HepG2 (cell line): ENCODE measurements at regions not wholly inside any gene's neighbourhood (a gene's known extent, or its start where the extent isn't known, plus 50 kb on each side); places are given as distances from the start of the nearest gene placed in this dataset.

Experiments
- MBD4 ChIP-seq: IDR thresholded peaks from 2 replicates; pipeline ENCODE4 v1.6.1; 2012; ENCODE audit warnings: low read length, inconsistent platforms, borderline replicate concordance
- ZNF556 ChIP-seq: sonication (generic); formaldehyde crosslinking; IDR thresholded peaks from 2 replicates; pipeline ENCODE4 v1.4.0; 2020; ENCODE audit warnings: mild to moderate bottlenecking, missing genetic modification reagents, borderline replicate concordance
- TF ChIP-seq, protein P1 (sequence below): sonication (generic); formaldehyde crosslinking; IDR thresholded peaks from 2 replicates; pipeline ENCODE4 v1.5.1; 2020; ENCODE audit warnings: missing genetic modification reagents, mild to moderate bottlenecking, borderline replicate concordance

DNA sequence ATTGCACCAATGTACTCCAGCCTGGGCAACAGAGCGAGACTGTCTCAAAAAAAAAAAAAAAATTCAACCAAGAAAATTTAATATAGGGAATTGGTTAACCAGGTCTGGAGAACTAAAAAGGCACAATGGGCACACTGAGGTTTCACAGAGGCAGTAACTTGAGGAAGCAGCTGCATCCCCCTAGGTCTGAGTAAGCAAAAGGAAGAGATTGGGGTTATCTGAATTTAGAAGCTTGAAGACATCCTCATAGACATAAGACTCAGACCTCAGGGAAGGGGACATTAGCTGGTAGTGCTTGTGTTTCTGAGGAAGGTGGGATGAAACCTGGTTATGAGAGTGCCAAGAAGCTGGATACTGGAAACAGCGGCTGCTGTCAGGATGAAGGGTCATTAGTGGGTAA lies 50.1 kb upstream of the LEKR1 start (continued):
- TF ChIP-seq, protein P1, sequence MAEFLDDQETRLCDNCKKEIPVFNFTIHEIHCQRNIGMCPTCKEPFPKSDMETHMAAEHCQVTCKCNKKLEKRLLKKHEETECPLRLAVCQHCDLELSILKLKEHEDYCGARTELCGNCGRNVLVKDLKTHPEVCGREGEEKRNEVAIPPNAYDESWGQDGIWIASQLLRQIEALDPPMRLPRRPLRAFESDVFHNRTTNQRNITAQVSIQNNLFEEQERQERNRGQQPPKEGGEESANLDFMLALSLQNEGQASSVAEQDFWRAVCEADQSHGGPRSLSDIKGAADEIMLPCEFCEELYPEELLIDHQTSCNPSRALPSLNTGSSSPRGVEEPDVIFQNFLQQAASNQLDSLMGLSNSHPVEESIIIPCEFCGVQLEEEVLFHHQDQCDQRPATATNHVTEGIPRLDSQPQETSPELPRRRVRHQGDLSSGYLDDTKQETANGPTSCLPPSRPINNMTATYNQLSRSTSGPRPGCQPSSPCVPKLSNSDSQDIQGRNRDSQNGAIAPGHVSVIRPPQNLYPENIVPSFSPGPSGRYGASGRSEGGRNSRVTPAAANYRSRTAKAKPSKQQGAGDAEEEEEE (CRISPR knock-in tag) = no peak
- TF ChIP-seq ZNF556 (no peak), MBD4 (no peak)
